Peyer's patch (tissue), 4 donors: ENCODE measurements at regions not wholly inside any gene's neighbourhood (a gene's known extent, or its start where the extent isn't known, plus 50 kb on each side); places are given as distances from the start of the nearest gene placed in this dataset.

Experiments used
- DNase-seq, 3 donors: peaks; one replicate each; pipeline ENCODE4 v3.0.0-alpha.2; 2017 to 2019
- H3K27ac ChIP-seq, 4 donors: fragments of 200-600 bp; sonication (generic); one replicate each; pipeline ENCODE4 v1.5.1; 2016 to 2019
- H3K27me3 ChIP-seq, 2 donors: fragments of 200-600 bp; sonication (generic); one replicate each; pipeline ENCODE4 v1.5.1; 2019
- H3K36me3 ChIP-seq, 3 donors: fragments of 200-600 bp; sonication (generic); one replicate each; pipeline ENCODE4 v1.5.1; 2016 to 2019
- H3K4me1 ChIP-seq, 4 donors: fragments of 200-600 bp; sonication (generic); one replicate each; pipeline ENCODE4 v1.5.1; 2016 to 2019
- H3K4me3 ChIP-seq, 4 donors: fragments of 200-600 bp; sonication (generic); 1 replicate in 3 of 4; 2 replicates in 1 of 4; pipeline ENCODE4 v1.5.1; 2016 to 2019; ENCODE audit warnings: mild to moderate bottlenecking in 1 of 4
- H3K9me3 ChIP-seq, 4 donors: fragments of 200-600 bp; sonication (generic); one replicate each; pipeline ENCODE4 v1.5.1; 2016 to 2019; ENCODE audit warnings: mild to moderate bottlenecking in 1 of 4
- CTCF ChIP-seq, 6 experiments: fragments of 450-650 bp in 4 of 6; fragments of 200-600 bp in 2 of 6; sonication (generic) in 1 of 6; IDR thresholded peaks; one replicate each; pipeline ENCODE4 v1.5.1; 2017 to 2019; ENCODE audit warnings: antibody characterized with exemption in 6 of 6, mild to moderate bottlenecking in 3 of 6, moderate library complexity in 1 of 6
- POLR2A ChIP-seq, 2 donors: fragments of 450-650 bp; IDR thresholded peaks; one replicate each; pipeline ENCODE4 v1.5.1; 2017; ENCODE audit warnings: antibody characterized with exemption in 2 of 2, mild to moderate bottlenecking in 2 of 2, moderate library complexity in 2 of 2

DNA sequence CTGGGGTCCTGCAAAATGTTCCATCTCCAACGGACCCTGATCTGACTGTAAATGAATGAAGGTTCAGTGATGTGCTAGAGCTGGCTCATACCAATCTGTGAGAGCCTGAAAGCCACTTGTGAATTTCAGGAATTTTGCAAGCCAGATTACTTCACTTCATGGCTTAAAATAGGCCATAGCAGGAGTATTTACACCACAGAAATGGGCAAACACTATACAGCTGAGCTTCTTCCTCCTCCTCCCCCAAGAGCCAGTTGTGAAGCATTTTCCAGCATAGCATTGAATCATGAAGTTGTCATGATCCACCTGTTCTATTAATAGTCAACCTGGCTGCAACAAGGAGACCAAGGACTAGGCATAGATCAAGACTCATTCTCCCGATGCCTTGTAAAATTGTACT, 141.3 kb upstream of the RASSF8 start:
- TF ChIP-seq POLR2A (IDR thresholded peaks at IDR 0.05) (no peak), CTCF (IDR thresholded peaks at IDR 0.05) (no peak)
- no peaks in the 10 kb centered on the region for H3K4me1 ChIP-seq
- no peaks in the 10 kb centered on the region for H3K27me3 ChIP-seq

GRCh38 chr12:25818596-25819390, 139.7 kb upstream of the RASSF8 start:
- H3K36me3 ChIP-seq = no peaks in the 10 kb centered on the region
- H3K9me3 ChIP-seq = peaks cover 0 to 3% (median 0%) of the 10 kb centered on the region in 4 donors
- H3K4me3 ChIP-seq = no peak overlapping the region
- no peaks in the 10 kb centered on the region for H3K4me1 ChIP-seq
- no peak overlapping the region for H3K27ac ChIP-seq
- DNase-seq = no peak
- TF ChIP-seq CTCF (IDR thresholded peaks at IDR 0.05) (no peak), POLR2A (IDR thresholded peaks at IDR 0.05) (no peak)
- H3K27me3 ChIP-seq = no peaks in the 10 kb centered on the region

More for the DNA sequence above, 141.3 kb upstream of the RASSF8 start:
- no peak for DNase-seq
- Histone ChIP-seq H3K9me3 (peaks cover 0 to 3% (median 0%) of the 10 kb centered on the region in 4 donors), H3K27ac (no peak overlapping the region), H3K4me3 (no peak overlapping the region), H3K36me3 (no peaks in the 10 kb centered on the region)

DNA sequence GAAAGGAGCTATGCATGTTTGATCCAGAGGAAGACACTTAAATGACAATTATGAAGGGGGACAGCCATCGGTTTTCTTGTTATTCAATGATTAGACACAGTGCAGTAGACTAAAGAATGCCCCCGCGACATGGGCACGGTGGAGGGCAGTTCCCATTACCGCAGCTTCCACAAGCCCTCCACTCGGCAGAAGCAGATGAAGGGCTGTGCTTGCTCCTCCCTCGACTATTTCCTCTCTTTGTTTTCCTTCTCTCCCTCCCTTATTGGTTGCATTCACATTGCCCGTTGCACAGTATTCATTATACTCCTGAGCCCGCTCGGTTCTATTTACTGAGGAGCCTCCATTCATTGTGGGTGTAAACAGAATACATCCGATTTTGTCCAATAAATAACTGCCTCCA, 138.8 kb upstream of the RASSF8 start:
- Histone ChIP-seq H3K27me3 (no peaks in the 10 kb centered on the region), H3K4me1 (no peaks in the 10 kb centered on the region), H3K9me3 (peaks cover 0 to 3% (median 0%) of the 10 kb centered on the region in 4 donors), H3K36me3 (no peaks in the 10 kb centered on the region), H3K27ac (no peak overlapping the region), H3K4me3 (no peak overlapping the region)
- TF ChIP-seq CTCF (IDR thresholded peaks at IDR 0.05) (no peak), POLR2A (IDR thresholded peaks at IDR 0.05) (no peak)
- no peak for DNase-seq

- TF ChIP-seq POLR2A (IDR thresholded peaks at IDR 0.05) (no peak), CTCF (IDR thresholded peaks at IDR 0.05) (no peak)
These were observed 136.2 kb upstream of the RASSF8 start for GRCh38 chr12:25822281-25822680.

GRCh38 chr12:25824734-25825133, 133.7 kb upstream of the RASSF8 start:
- H3K27ac ChIP-seq = no peak overlapping the region
- TF ChIP-seq CTCF (IDR thresholded peaks at IDR 0.05) = no peak
- TF ChIP-seq POLR2A (IDR thresholded peaks at IDR 0.05) = no peak
- no peaks in the 10 kb centered on the region for H3K27me3 ChIP-seq
- no peaks in the 10 kb centered on the region for H3K4me1 ChIP-seq
- H3K36me3 ChIP-seq = no peaks in the 10 kb centered on the region
- no peak for DNase-seq
- no peak overlapping the region for H3K4me3 ChIP-seq
- H3K9me3 ChIP-seq = no peaks in the 10 kb centered on the region

More at GRCh38 chr12:25822281-25822680, 136.2 kb upstream of the RASSF8 start:
- no peak overlapping the region for H3K27ac ChIP-seq
- no peaks in the 10 kb centered on the region for H3K27me3 ChIP-seq
- peaks cover 0 to 2% (median 0%) of the 10 kb centered on the region in 4 donors for H3K9me3 ChIP-seq
- no peak overlapping the region for H3K4me3 ChIP-seq
- no peaks in the 10 kb centered on the region for H3K36me3 ChIP-seq
- H3K4me1 ChIP-seq = no peaks in the 10 kb centered on the region
- no peak for DNase-seq
